Smooth muscle cell (in vitro differentiated cells): ENCODE measurements at regions not wholly inside any gene's neighbourhood (a gene's known extent, or its start where the extent isn't known, plus 50 kb on each side); places are given as distances from the start of the nearest gene placed in this dataset.

Source experiments
- DNase-seq: peaks from one replicate; lab custom pipeline; 2025; ENCODE audit not compliant: unreplicated experiment; lab: John Stamatoyannopoulos, UW
- H2AFZ ChIP-seq: fragments of 200-600 bp; sonication (generic); 2 replicates; pipeline ENCODE4 v1.6.0; 2016; ENCODE audit warnings: antibody characterized with exemption, low read depth, mild to moderate bottlenecking
- H3F3A ChIP-seq: fragments of 200-600 bp; sonication (generic); 2 replicates; pipeline ENCODE4 v1.6.0; 2017; ENCODE audit warnings: antibody characterized with exemption, low read depth
- H3K27ac ChIP-seq: fragments of 200-600 bp; sonication (generic); 2 replicates; pipeline ENCODE4 v1.5.1; 2016; ENCODE audit warnings: low read depth, mild to moderate bottlenecking
- H3K27me3 ChIP-seq: fragments of 200-600 bp; sonication (generic); 2 replicates; pipeline ENCODE4 v1.6.1; 2016; ENCODE audit warnings: low read depth, mild to moderate bottlenecking
- H3K36me3 ChIP-seq: fragments of 200-600 bp; sonication (generic); 2 replicates; pipeline ENCODE4 v1.5.1; 2016; ENCODE audit warnings: low read depth
- H3K4me1 ChIP-seq: fragments of 200-600 bp; sonication (generic); 2 replicates; pipeline ENCODE4 v1.5.1; 2016; ENCODE audit warnings: low read depth
- H3K4me2 ChIP-seq: fragments of 200-600 bp; sonication (generic); 2 replicates; pipeline ENCODE4 v1.6.0; 2016; ENCODE audit warnings: mild to moderate bottlenecking
- H3K4me3 ChIP-seq: fragments of 200-600 bp; sonication (generic); 2 replicates; pipeline ENCODE4 v1.5.1; 2016; ENCODE audit warnings: mild to moderate bottlenecking
- H3K79me2 ChIP-seq: fragments of 200-600 bp; sonication (generic); 2 replicates; pipeline ENCODE4 v1.6.0; 2016; ENCODE audit warnings: low read depth, mild to moderate bottlenecking
- H3K9ac ChIP-seq: fragments of 200-600 bp; sonication (generic); 2 replicates; pipeline ENCODE4 v1.6.0; 2016; ENCODE audit warnings: low read depth
- H3K9me3 ChIP-seq: fragments of 200-600 bp; sonication (generic); replicated peaks from 2 replicates; pipeline ENCODE4 v1.5.1; 2016; ENCODE audit warnings: low read depth
- H4K20me1 ChIP-seq: fragments of 200-600 bp; sonication (generic); 2 replicates; pipeline ENCODE4 v1.6.0; 2016; ENCODE audit warnings: low read depth
- WGBS: methylation state at CpG from one replicate; pipeline ENCODE4 v1.1.7; 2016; ENCODE audit warnings: low lambda C conversion rate; 5-methylcytosine and 5-hydroxymethylcytosine counted together
- TF ChIP-seq, protein P1 (sequence below): fragments of 200-600 bp; sonication (generic); IDR thresholded peaks from 2 replicates; pipeline ENCODE4 v1.5.1; 2017; ENCODE audit warnings: borderline replicate concordance, mild to moderate bottlenecking, antibody characterized with exemption; ENCODE audit not compliant: insufficient read depth, poor library complexity, severe bottlenecking

GRCh38 chr6:43943781-43944250 lies 173.8 kb downstream of the VEGFA start:
- Histone ChIP-seq H3K4me3 (no peak overlapping the region), H3K27me3 (no peaks in the 10 kb centered on the region), H2AFZ (no peak overlapping the region), H3K9me3 (no peaks in the 10 kb centered on the region), H3K4me2 (no peak overlapping the region), H3K9ac (no peak overlapping the region), H3K36me3 (no peaks in the 10 kb centered on the region), H3K27ac (no peak overlapping the region), H3K4me1 (peaks cover 9% of the 10 kb centered on the region), H3F3A (peaks cover 2% of the 10 kb centered on the region), H4K20me1 (no peaks in the 10 kb centered on the region), H3K79me2 (no peaks in the 10 kb centered on the region)
- DNase-seq, result no peak
- 82% methylated on average over 6 of the region's 6 CpGs for WGBS
- TF ChIP-seq, protein P1, sequence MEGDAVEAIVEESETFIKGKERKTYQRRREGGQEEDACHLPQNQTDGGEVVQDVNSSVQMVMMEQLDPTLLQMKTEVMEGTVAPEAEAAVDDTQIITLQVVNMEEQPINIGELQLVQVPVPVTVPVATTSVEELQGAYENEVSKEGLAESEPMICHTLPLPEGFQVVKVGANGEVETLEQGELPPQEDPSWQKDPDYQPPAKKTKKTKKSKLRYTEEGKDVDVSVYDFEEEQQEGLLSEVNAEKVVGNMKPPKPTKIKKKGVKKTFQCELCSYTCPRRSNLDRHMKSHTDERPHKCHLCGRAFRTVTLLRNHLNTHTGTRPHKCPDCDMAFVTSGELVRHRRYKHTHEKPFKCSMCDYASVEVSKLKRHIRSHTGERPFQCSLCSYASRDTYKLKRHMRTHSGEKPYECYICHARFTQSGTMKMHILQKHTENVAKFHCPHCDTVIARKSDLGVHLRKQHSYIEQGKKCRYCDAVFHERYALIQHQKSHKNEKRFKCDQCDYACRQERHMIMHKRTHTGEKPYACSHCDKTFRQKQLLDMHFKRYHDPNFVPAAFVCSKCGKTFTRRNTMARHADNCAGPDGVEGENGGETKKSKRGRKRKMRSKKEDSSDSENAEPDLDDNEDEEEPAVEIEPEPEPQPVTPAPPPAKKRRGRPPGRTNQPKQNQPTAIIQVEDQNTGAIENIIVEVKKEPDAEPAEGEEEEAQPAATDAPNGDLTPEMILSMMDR, result no peak

GRCh38 chr6:43943099-43943766 lies 173.2 kb downstream of the VEGFA start:
- Histone ChIP-seq H3K9ac (no peak overlapping the region), H3K27me3 (no peaks in the 10 kb centered on the region), H3F3A (no peaks in the 10 kb centered on the region), H3K9me3 (no peaks in the 10 kb centered on the region), H4K20me1 (no peaks in the 10 kb centered on the region), H3K4me1 (peaks cover 7% of the 10 kb centered on the region), H3K4me3 (no peak overlapping the region), H3K27ac (no peak overlapping the region), H3K36me3 (no peaks in the 10 kb centered on the region), H2AFZ (no peak overlapping the region), H3K79me2 (no peaks in the 10 kb centered on the region), H3K4me2 (no peak overlapping the region)
- DNase-seq, result no peak
- TF ChIP-seq, protein P1, result no peak
- 98% methylated on average over 4 of the region's 5 CpGs for WGBS

DNA sequence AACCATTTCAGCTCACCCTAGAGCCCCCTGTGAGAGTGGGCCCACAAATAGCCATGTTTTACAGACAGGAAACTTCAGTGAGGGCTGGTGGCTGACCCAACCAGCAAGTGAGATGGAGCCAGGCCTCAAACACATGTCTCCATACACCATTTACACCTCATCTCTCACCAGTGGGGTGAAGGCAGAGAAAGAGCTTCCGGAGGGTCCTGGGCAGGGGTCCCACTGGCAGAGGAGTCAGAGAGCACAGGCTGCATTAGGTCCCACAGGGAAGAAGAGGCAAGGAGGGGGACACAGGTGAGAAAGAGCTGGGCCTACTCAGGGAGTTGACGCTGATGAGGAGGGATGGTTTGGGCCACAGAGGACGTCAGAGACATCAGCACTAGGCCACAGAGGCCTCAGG lies 172.6 kb downstream of the VEGFA start:
- Histone ChIP-seq H3F3A (no peaks in the 10 kb centered on the region), H3K4me1 (peaks cover 10% of the 10 kb centered on the region), H3K79me2 (no peaks in the 10 kb centered on the region), H3K9me3 (no peaks in the 10 kb centered on the region), H3K27ac (no peak overlapping the region), H3K4me2 (no peak overlapping the region), H2AFZ (no peak overlapping the region), H3K9ac (no peak overlapping the region), H3K36me3 (no peaks in the 10 kb centered on the region), H3K4me3 (no peak overlapping the region), H4K20me1 (no peaks in the 10 kb centered on the region), H3K27me3 (no peaks in the 10 kb centered on the region)
- DNase-seq, result no peak
- WGBS, result 98% methylated on average over 3 of the region's 3 CpGs
- TF ChIP-seq, protein P1, result no peak

DNA sequence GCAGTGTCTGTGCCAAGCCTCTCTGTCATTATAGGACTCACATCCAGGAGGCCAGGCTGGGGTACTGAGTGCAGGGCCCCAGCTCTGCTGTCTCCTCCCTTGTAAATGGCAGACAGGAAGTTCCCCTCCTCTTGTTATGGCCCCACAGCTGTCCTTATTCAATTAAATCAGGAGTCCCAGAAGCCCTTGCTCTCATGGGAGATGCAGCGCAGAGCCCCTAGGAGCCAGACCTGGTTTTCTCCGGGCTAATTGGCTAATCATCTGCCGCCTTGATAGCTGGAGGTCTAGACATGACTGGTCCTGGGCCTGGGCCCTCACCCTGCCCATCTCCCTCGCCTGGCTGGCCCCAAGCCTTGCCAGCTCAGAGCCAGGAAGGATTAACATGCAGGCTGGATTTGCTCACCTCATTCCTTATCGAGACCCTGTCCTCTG lies 172.0 kb downstream of the VEGFA start:
- DNase-seq, result no peak

More for the DNA sequence above, 172.0 kb downstream of the VEGFA start:
- H4K20me1 ChIP-seq, result no peaks in the 10 kb centered on the region
- WGBS, result 53% methylated on average over 5 of the region's 5 CpGs
- TF ChIP-seq, protein P1, result no peak
- no peak overlapping the region for H2AFZ ChIP-seq
- peaks cover 10% of the 10 kb centered on the region for H3K4me1 ChIP-seq
- H3K27me3 ChIP-seq, result no peaks in the 10 kb centered on the region
- no peaks in the 10 kb centered on the region for H3K79me2 ChIP-seq
- no peak overlapping the region for H3K4me3 ChIP-seq
- H3F3A ChIP-seq, result no peaks in the 10 kb centered on the region
- H3K9me3 ChIP-seq, result no peaks in the 10 kb centered on the region
- peak overlapping the region; percentile 21 for H3K4me2 ChIP-seq
- H3K27ac ChIP-seq, result no peak overlapping the region
- H3K36me3 ChIP-seq, result no peaks in the 10 kb centered on the region
- no peak overlapping the region for H3K9ac ChIP-seq
